Ishikawa (cell line): ENCODE measurements at regions not wholly inside any gene's neighbourhood (a gene's known extent, or its start where the extent isn't known, plus 50 kb on each side); places are given as distances from the start of the nearest gene placed in this dataset.

Source experiments
- CEBPB ChIP-seq: IDR thresholded peaks from 2 replicates; pipeline ENCODE4 v1.6.1; 2012
- EGR1 ChIP-seq: IDR thresholded peaks from 2 replicates; pipeline ENCODE4 v1.6.1; 2012
- EP300 ChIP-seq: IDR thresholded peaks from 2 replicates; pipeline ENCODE4 v1.6.1; 2012; ENCODE audit warnings: borderline replicate concordance
- RAD21 ChIP-seq: IDR thresholded peaks from 2 replicates; pipeline ENCODE4 v1.6.1; 2012; ENCODE audit warnings: low read depth
- TAF1 ChIP-seq: IDR thresholded peaks from 2 replicates; pipeline ENCODE4 v1.6.1; 2012; ENCODE audit warnings: low read depth, mild to moderate bottlenecking
- TCF12 ChIP-seq: IDR thresholded peaks from 2 replicates; pipeline ENCODE4 v1.6.1; 2012; ENCODE audit warnings: low read depth
- ZBTB7A ChIP-seq: IDR thresholded peaks from 2 replicates; pipeline ENCODE4 v1.6.1; 2012; ENCODE audit warnings: low read depth
- TF ChIP-seq, protein P1 (sequence below): IDR thresholded peaks from 2 replicates; pipeline ENCODE4 v1.6.1; 2012; ENCODE audit warnings: low read depth, mild to moderate bottlenecking
- TF ChIP-seq, protein P2 (sequence below): IDR thresholded peaks from 2 replicates; pipeline ENCODE4 v1.6.1; 2012

DNA sequence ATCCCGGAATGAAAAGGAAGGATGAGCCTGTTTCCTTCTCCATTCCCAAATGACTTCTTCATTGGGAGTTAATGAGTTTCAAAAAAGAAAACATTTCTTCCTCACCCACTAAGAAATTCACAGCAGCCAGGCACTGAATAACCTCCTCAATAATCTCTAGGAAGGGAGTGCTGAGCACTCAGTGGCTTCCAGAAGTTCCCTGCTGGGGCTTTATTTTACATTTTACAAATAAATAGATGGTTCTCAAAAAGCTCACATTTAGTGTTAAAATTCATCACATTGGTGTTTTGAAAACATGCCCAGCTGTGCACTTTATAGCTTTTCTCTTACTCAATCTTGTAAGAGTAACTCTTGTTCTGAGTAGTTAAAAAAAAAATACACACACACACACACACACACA lies 148.9 kb upstream of the PFKP start:
- TF ChIP-seq EP300 (no peak), RAD21 (no peak), TAF1 (no peak), TCF12 (no peak), EGR1 (no peak), CEBPB (no peak), ZBTB7A (no peak)
- TF ChIP-seq, protein P1, sequence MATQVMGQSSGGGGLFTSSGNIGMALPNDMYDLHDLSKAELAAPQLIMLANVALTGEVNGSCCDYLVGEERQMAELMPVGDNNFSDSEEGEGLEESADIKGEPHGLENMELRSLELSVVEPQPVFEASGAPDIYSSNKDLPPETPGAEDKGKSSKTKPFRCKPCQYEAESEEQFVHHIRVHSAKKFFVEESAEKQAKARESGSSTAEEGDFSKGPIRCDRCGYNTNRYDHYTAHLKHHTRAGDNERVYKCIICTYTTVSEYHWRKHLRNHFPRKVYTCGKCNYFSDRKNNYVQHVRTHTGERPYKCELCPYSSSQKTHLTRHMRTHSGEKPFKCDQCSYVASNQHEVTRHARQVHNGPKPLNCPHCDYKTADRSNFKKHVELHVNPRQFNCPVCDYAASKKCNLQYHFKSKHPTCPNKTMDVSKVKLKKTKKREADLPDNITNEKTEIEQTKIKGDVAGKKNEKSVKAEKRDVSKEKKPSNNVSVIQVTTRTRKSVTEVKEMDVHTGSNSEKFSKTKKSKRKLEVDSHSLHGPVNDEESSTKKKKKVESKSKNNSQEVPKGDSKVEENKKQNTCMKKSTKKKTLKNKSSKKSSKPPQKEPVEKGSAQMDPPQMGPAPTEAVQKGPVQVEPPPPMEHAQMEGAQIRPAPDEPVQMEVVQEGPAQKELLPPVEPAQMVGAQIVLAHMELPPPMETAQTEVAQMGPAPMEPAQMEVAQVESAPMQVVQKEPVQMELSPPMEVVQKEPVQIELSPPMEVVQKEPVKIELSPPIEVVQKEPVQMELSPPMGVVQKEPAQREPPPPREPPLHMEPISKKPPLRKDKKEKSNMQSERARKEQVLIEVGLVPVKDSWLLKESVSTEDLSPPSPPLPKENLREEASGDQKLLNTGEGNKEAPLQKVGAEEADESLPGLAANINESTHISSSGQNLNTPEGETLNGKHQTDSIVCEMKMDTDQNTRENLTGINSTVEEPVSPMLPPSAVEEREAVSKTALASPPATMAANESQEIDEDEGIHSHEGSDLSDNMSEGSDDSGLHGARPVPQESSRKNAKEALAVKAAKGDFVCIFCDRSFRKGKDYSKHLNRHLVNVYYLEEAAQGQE: no peak
- TF ChIP-seq, protein P2, sequence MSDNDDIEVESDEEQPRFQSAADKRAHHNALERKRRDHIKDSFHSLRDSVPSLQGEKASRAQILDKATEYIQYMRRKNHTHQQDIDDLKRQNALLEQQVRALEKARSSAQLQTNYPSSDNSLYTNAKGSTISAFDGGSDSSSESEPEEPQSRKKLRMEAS: no peak
